Fibroblast of lung (primary cell): ENCODE measurements at regions not wholly inside any gene's neighbourhood (a gene's known extent, or its start where the extent isn't known, plus 50 kb on each side); places are given as distances from the start of the nearest gene placed in this dataset.
A peak's percentile ranks its signal among the peaks of the same experiment; 100 is the strongest.
"Not testable (repeated sequence)": the region's sequence is repeated elsewhere in the genome, so short reads cannot be mapped to it uniquely, and the experiment has no call there.

ENCODE experiments used
- DNase-seq, 2 donors: peaks; one replicate each; pipeline versions ENCODE4 v3.0.0 to v3.0.0-alpha.2; 2010; ENCODE audit warnings: low read depth in 2 of 2
- H2AFZ ChIP-seq: 2 replicates; pipeline ENCODE4 v1.5.1; 2012; ENCODE audit warnings: low read length, control low read depth, inconsistent platforms
- H3K27ac ChIP-seq: 2 replicates; pipeline ENCODE4 v1.5.1; 2011; ENCODE audit warnings: low read length, control low read depth; ENCODE audit not compliant: insufficient read depth
- H3K27me3 ChIP-seq: 2 replicates; pipeline ENCODE4 v1.5.1; 2011; ENCODE audit warnings: mild to moderate bottlenecking, low read length; ENCODE audit not compliant: control insufficient read depth, insufficient read depth
- H3K36me3 ChIP-seq: 2 replicates; pipeline ENCODE4 v1.5.1; 2011; ENCODE audit warnings: low read length; ENCODE audit not compliant: control insufficient read depth, insufficient read depth
- H3K4me1 ChIP-seq: 2 replicates; pipeline ENCODE4 v1.5.1; 2011; ENCODE audit warnings: low read length; ENCODE audit not compliant: control insufficient read depth, insufficient read depth; ENCODE audit errors: extremely low read depth
- H3K4me2 ChIP-seq: 2 replicates; pipeline ENCODE4 v1.5.1; 2011; ENCODE audit warnings: low read length, control low read depth; ENCODE audit not compliant: insufficient read depth; ENCODE audit errors: extremely low read depth
- H3K4me3 ChIP-seq, 4 experiments: fragments of 200-600 bp in 1 of 4; sonication (generic) in 1 of 4; replicated peaks in 1 of 4; 2 replicates each; pipeline ENCODE4 v1.5.1; 2011 to 2016; ENCODE audit warnings: low read length in 4 of 4, low read depth in 3 of 4, mild to moderate bottlenecking in 3 of 4, control low read depth in 2 of 4, inconsistent platforms in 1 of 4, mixed read lengths in 1 of 4; ENCODE audit not compliant: insufficient read depth in 1 of 4; ENCODE audit errors: control extremely low read depth in 1 of 4
- H3K79me2 ChIP-seq: 2 replicates; pipeline ENCODE4 v1.5.1; 2012; ENCODE audit warnings: mild to moderate bottlenecking, low read length, inconsistent platforms; ENCODE audit not compliant: control insufficient read depth, insufficient read depth
- H3K9ac ChIP-seq: 2 replicates; pipeline ENCODE4 v1.5.1; 2011; ENCODE audit warnings: mild to moderate bottlenecking, low read length, control low read depth; ENCODE audit not compliant: insufficient read depth
- H3K9me3 ChIP-seq: 2 replicates; pipeline ENCODE4 v1.5.1; 2012; ENCODE audit warnings: low read depth, low read length; ENCODE audit not compliant: control insufficient read depth, insufficient read depth
- H4K20me1 ChIP-seq: 2 replicates; pipeline ENCODE4 v1.5.1; 2011; ENCODE audit warnings: low read length; ENCODE audit not compliant: control insufficient read depth, insufficient read depth; ENCODE audit errors: extremely low read depth
- CTCF ChIP-seq, 2 donors: IDR thresholded peaks in 1 of 2; conservative IDR thresholded peaks in 1 of 2; 1 replicate in 1 of 2; 2 replicates in 1 of 2; pipeline ENCODE4 v1.5.1; 2011 to 2012; ENCODE audit warnings: low read length in 2 of 2, control low read depth in 1 of 2, inconsistent platforms in 1 of 2, low read depth in 1 of 2, mild to moderate bottlenecking in 1 of 2

GRCh38 chr22:23436354-23437106, 143.6 kb downstream of the IGLL1 start:
- not testable (repeated sequence) for H3K36me3 ChIP-seq, H4K20me1 ChIP-seq, DNase-seq, H3K27ac ChIP-seq, H3K4me3 ChIP-seq, H3K9ac ChIP-seq, H2AFZ ChIP-seq, H3K79me2 ChIP-seq, H3K4me2 ChIP-seq, H3K9me3 ChIP-seq, H3K27me3 ChIP-seq, H3K4me1 ChIP-seq

- not testable (repeated sequence) for H3K4me1 ChIP-seq, H3K79me2 ChIP-seq, H3K27me3 ChIP-seq, H3K9ac ChIP-seq, DNase-seq, H3K4me3 ChIP-seq, H3K36me3 ChIP-seq, H3K4me2 ChIP-seq, H2AFZ ChIP-seq, H4K20me1 ChIP-seq, H3K27ac ChIP-seq, H3K9me3 ChIP-seq
These were observed 144.9 kb downstream of the IGLL1 start for GRCh38 chr22:23435186-23435585.

- H2AFZ ChIP-seq, H3K4me1 ChIP-seq, H3K36me3 ChIP-seq, H3K4me2 ChIP-seq, H3K9ac ChIP-seq, H3K27me3 ChIP-seq, H4K20me1 ChIP-seq, H3K79me2 ChIP-seq, H3K27ac ChIP-seq, DNase-seq, H3K9me3 ChIP-seq, H3K4me3 ChIP-seq: not testable (repeated sequence)
These were observed 145.8 kb downstream of the IGLL1 start for GRCh38 chr22:23434198-23434830.

- not testable (repeated sequence) for H3K9ac ChIP-seq, H3K27me3 ChIP-seq, H3K9me3 ChIP-seq, H4K20me1 ChIP-seq, H3K4me3 ChIP-seq, H3K27ac ChIP-seq, H3K4me1 ChIP-seq, H3K79me2 ChIP-seq, H2AFZ ChIP-seq, H3K4me2 ChIP-seq, H3K36me3 ChIP-seq
- DNase-seq: peak in 1 of 2 donors; percentile 1
- TF ChIP-seq CTCF (conservative IDR thresholded peaks at IDR 0.05 in 1 of 2, IDR thresholded peaks at IDR 0.05 in 1 of 2; ENCODE audit: low read depth in 1 of 2, low read length in 2 of 2): peak in 1 of 2 donors; percentile 37
These were observed 146.7 kb downstream of the IGLL1 start for GRCh38 chr22:23433127-23434005.

- not testable (repeated sequence) for H3K79me2 ChIP-seq, DNase-seq, H3K27me3 ChIP-seq, H4K20me1 ChIP-seq, H3K4me3 ChIP-seq, H3K4me1 ChIP-seq, H2AFZ ChIP-seq, H3K27ac ChIP-seq, H3K4me2 ChIP-seq, H3K9me3 ChIP-seq, H3K36me3 ChIP-seq, H3K9ac ChIP-seq
These were observed 147.4 kb downstream of the IGLL1 start for GRCh38 chr22:23432719-23433118.
